ENCODE measurements at regions not wholly inside any gene's neighbourhood (a gene's known extent, or its start where the extent isn't known, plus 50 kb on each side); places are given as distances from the start of the nearest gene placed in this dataset.

GRCh38 chr2:106269591-106270291, 75.6 kb upstream of the UXS1 start:
- TF ChIP-seq EZH2 (IDR thresholded peaks at IDR 0.05; ENCODE audit: borderline replicate concordance, insufficient read depth, low read length, poor library complexity, severe bottlenecking) (no peak), CTCF (IDR thresholded peaks at IDR 0.05; ENCODE audit: poor library complexity, severe bottlenecking) (no peak), POLR2AphosphoS5 (IDR thresholded peaks at IDR 0.05) (no peak), RAD21 (conservative IDR thresholded peaks at IDR 0.05) (no peak), EP300 (conservative IDR thresholded peaks at IDR 0.05; ENCODE audit: poor library complexity, severe bottlenecking) (no peak), REST (IDR thresholded peaks at IDR 0.05; ENCODE audit: borderline replicate concordance) (no peak)

Data from neural cell (in vitro differentiated cells).